ENCODE measurements at regions not wholly inside any gene's neighbourhood (a gene's known extent, or its start where the extent isn't known, plus 50 kb on each side); places are given as distances from the start of the nearest gene placed in this dataset.
"Not testable (repeated sequence)": the region's sequence is repeated elsewhere in the genome, so short reads cannot be mapped to it uniquely, and the experiment has no call there.

GRCh38 chr15:98097986-98098385 lies 137.5 kb downstream of the ARRDC4 start:
- not testable (repeated sequence) for H3K4me3 ChIP-seq; H3K4me1 ChIP-seq; H3K27me3 ChIP-seq; H3K9me3 ChIP-seq; H3K36me3 ChIP-seq; DNase-seq (ENCODE audit: low spot score in 2 of 2); H3K27ac ChIP-seq
- 83% methylated on average over 2 of the region's 2 CpGs for WGBS

GRCh38 chr15:98100606-98101005 lies 140.1 kb downstream of the ARRDC4 start:
- not testable (repeated sequence) for H3K27me3 ChIP-seq; H3K9me3 ChIP-seq; H3K27ac ChIP-seq; H3K4me1 ChIP-seq; H3K36me3 ChIP-seq; DNase-seq (ENCODE audit: low spot score in 2 of 2); H3K4me3 ChIP-seq
- 79% methylated on average over 6 of the region's 6 CpGs for WGBS

GRCh38 chr15:98103570-98103969 lies 143.1 kb downstream of the ARRDC4 start:
- 91% methylated on average over 6 of the region's 6 CpGs for WGBS
- no peak for TF ChIP-seq EP300 (IDR thresholded peaks at IDR 0.05)
- no peak for DNase-seq (ENCODE audit: low spot score in 2 of 2)

GRCh38 chr15:98104386-98105151 lies 144.1 kb downstream of the ARRDC4 start:
- not testable (repeated sequence) for H3K27ac ChIP-seq; H3K9me3 ChIP-seq; H3K4me3 ChIP-seq; H3K27me3 ChIP-seq; DNase-seq (ENCODE audit: low spot score in 2 of 2); H3K4me1 ChIP-seq; H3K36me3 ChIP-seq
- 95% methylated on average over 34 of the region's 53 CpGs for WGBS

More at GRCh38 chr15:98103570-98103969, 143.1 kb downstream of the ARRDC4 start:
- Histone ChIP-seq H3K36me3 (no peaks in the 10 kb centered on the region), H3K27ac (no peak overlapping the region), H3K4me3 (no peak overlapping the region), H3K4me1 (no peaks in the 10 kb centered on the region), H3K27me3 (no peaks in the 10 kb centered on the region), H3K9me3 (no peaks in the 10 kb centered on the region)

GRCh38 chr15:98106615-98107194 lies 146.2 kb downstream of the ARRDC4 start:
- not testable (repeated sequence) for H3K4me1 ChIP-seq; H3K9me3 ChIP-seq; H3K27ac ChIP-seq; DNase-seq (ENCODE audit: low spot score in 2 of 2); H3K36me3 ChIP-seq; H3K4me3 ChIP-seq; H3K27me3 ChIP-seq
- WGBS: 57% methylated on average over 5 of the region's 10 CpGs

GRCh38 chr15:98111806-98112205 lies 151.3 kb downstream of the ARRDC4 start:
- H3K4me1 ChIP-seq: no peaks in the 10 kb centered on the region
- WGBS: 81% methylated on average over 3 of the region's 3 CpGs
- no peaks in the 10 kb centered on the region for H3K36me3 ChIP-seq
- DNase-seq (ENCODE audit: low spot score in 2 of 2): no peak
- H3K4me3 ChIP-seq: no peak overlapping the region
- H3K27me3 ChIP-seq: no peaks in the 10 kb centered on the region
- no peaks in the 10 kb centered on the region for H3K9me3 ChIP-seq
- TF ChIP-seq POLR2AphosphoS5 (IDR thresholded peaks at IDR 0.05) (no peak), EP300 (IDR thresholded peaks at IDR 0.05) (no peak), POLR2A (IDR thresholded peaks at IDR 0.05) (no peak), CTCF (IDR thresholded peaks at IDR 0.05) (no peak)
- no peak overlapping the region for H3K27ac ChIP-seq

GRCh38 chr15:98113327-98113726 lies 152.8 kb downstream of the ARRDC4 start:
- no peaks in the 10 kb centered on the region for H3K4me1 ChIP-seq
- no peak overlapping the region for H3K4me3 ChIP-seq
- TF ChIP-seq EP300 (IDR thresholded peaks at IDR 0.05) (no peak), POLR2AphosphoS5 (IDR thresholded peaks at IDR 0.05) (no peak)
- no peaks in the 10 kb centered on the region for H3K27me3 ChIP-seq
- no peak for DNase-seq (ENCODE audit: low spot score in 2 of 2)
- 71% methylated on average over 5 of the region's 5 CpGs for WGBS
- no peaks in the 10 kb centered on the region for H3K36me3 ChIP-seq
- no peaks in the 10 kb centered on the region for H3K9me3 ChIP-seq
- H3K27ac ChIP-seq: no peak overlapping the region

- no peak for TF ChIP-seq POLR2AphosphoS5 (IDR thresholded peaks at IDR 0.05)
- TF ChIP-seq POLR2A (IDR thresholded peaks at IDR 0.05): no peak
- TF ChIP-seq EP300 (IDR thresholded peaks at IDR 0.05): no peak
- TF ChIP-seq CTCF (IDR thresholded peaks at IDR 0.05): no peak
- Histone ChIP-seq H3K27ac (no peak overlapping the region), H3K27me3 (no peaks in the 10 kb centered on the region), H3K4me1 (peaks cover 4% of the 10 kb centered on the region), H3K36me3 (no peaks in the 10 kb centered on the region), H3K9me3 (no peaks in the 10 kb centered on the region), H3K4me3 (no peak overlapping the region)
- no peak for DNase-seq (ENCODE audit: low spot score in 2 of 2)
- 85% methylated on average over 3 of the region's 3 CpGs for WGBS
Observed at GRCh38 chr15:98120561-98120960, 160.1 kb downstream of the ARRDC4 start.

Data from suprapubic skin (tissue), 4 donors.